SK-N-MC (cell line): ENCODE measurements at regions not wholly inside any gene's neighbourhood (a gene's known extent, or its start where the extent isn't known, plus 50 kb on each side); places are given as distances from the start of the nearest gene placed in this dataset.

Source experiments
- EZH2 ChIP-seq: fragments of 200-600 bp; sonication (generic); IDR thresholded peaks from one replicate; pipeline ENCODE4 v1.6.1; 2017; ENCODE audit warnings: antibody characterized with exemption
- POLR2AphosphoS5 ChIP-seq: IDR thresholded peaks from 2 replicates; pipeline ENCODE4 v1.6.1; 2012; ENCODE audit warnings: mild to moderate bottlenecking, low read depth, low read length, borderline replicate concordance

DNA sequence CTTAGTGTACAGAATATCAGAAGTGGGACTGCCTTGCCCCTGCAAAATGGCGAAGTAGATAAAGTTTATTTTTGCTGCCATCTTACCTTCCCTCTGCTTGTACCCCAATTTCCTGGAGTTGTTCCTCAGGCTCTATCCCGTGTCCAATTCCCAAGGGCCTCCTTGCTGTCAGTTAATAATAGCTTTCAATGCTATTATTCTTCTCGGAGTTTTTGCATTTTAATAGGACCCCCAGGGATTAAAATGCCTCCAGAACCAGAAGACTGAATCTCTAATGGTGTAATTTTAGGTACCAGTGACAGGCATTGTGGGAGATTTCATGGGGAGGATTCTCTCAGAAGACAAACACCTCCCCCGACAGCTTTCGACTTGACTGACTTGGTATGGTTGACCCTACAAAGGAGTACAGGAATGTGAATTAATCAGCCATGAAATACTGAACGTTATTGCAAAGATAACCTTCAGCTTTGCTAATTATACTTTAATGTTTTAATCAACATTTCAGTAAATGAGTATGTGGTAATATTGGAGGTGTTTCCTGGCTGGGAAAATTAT, 75.2 kb downstream of the ZNF22 start:
- TF ChIP-seq EZH2 (no peak), POLR2AphosphoS5 (no peak)
